Inferior parietal cortex (tissue), 1 donor: ENCODE measurements at regions not wholly inside any gene's neighbourhood (a gene's known extent, or its start where the extent isn't known, plus 50 kb on each side); places are given as distances from the start of the nearest gene placed in this dataset.

ENCODE experiments used
- DNase-seq: peaks from one replicate; pipeline ENCODE4 v3.0.0-alpha.2; 2016; ENCODE audit errors: extremely low spot score

DNA sequence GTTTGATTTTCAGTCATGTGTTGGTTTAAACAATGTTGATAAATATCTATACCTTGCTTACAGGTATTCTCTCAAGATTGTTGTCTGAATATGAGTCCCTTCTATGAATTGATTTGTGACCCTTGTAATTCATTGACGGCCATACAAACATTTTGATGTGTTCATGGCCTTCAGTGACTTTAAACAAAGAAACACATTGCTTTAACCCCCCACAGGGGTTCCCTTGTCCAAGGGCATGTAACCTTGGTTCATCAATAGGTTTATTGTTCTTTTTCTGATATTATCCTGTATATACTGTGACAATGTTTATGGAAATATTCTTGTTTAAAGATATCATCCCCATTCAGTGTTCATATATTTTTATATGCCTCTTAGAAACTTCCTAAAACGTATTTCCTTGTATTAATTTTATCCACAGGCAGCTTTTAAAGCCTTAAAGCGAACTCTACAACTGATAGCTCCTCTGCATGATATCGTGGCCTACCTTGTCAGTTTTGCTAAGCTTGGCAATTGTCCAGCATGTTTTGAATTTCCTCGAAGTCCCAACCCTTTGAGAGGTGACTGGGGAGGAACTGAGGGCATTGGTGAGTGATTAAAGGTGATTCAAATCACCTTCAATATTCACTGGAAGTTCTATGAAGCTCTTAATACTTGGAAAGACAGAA lies 87.0 kb downstream of the CD164 start:
- DNase-seq: no peak

DNA sequence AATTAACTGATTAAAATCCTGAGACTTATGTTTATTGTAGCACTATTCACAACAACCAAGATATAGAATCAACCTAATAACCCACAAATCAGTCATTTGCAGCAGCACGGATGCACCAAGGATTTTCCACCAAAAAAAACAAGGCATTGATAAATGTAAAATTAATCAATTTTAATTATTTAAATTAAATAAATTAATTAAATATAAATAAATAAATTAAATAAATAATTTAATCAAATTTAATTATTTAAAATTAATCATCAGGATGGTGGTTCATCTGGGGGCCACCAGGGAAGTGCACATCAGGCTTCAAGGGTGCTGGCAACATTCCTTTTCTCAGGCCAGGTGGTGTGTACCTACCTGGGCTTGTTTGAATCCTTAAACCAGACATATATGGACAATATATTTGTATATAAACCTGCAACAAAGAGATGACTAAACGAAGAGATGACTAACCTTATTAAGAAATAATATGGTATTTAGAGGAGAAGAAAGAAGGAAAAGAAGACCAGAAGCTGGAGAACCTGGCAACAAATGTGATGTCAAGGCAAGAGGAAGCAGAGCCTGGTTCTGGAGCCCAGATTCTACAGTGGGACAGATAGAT lies 89.2 kb downstream of the CD164 start:
- no peak for DNase-seq

- DNase-seq: no peak
These were observed 89.8 kb downstream of the CD164 start for GRCh38 chr6:109292420-109292819.

DNA sequence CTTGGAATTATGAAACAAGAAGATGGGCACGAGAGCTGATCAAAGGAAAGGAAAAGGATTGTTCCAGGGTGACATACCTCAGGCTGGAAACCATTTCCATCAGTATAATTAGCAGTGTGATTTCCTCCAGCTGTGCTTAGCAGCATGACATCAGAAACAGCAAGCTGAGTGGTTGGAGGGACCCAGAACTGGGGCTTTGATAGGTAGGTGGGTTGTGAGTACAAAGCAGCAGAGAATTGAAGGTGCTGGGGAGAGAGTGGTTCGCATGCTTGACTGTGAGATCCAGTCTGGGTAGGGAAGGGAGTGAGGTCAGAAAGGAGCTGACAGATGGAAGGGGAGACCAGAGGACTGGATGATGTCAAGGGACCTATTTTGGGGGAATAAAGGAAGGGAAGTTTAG lies 90.4 kb downstream of the CD164 start:
- no peak for DNase-seq

- no peak for DNase-seq
These were observed 91.9 kb downstream of the CD164 start for GRCh38 chr6:109290143-109290931.

DNA sequence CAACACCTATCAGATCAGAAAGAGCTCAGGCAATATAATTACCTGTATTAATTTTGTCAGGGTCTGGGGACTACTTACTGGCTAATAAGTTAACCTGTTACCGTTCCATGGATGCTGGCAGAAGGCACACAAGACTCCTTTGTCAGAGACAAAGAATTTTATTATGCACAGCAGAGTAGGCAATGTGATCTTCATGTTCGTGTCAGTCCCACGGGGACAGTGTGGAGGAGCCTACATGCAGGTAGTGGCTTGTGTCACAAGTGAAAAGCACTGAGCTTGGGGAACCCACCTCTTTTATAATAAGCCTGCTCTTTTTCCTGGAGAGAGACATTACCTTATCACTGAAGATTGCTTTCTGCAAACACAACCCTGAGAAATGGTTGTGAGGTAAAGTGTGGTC lies 96.9 kb downstream of the CD164 start:
- no peak for DNase-seq

DNA sequence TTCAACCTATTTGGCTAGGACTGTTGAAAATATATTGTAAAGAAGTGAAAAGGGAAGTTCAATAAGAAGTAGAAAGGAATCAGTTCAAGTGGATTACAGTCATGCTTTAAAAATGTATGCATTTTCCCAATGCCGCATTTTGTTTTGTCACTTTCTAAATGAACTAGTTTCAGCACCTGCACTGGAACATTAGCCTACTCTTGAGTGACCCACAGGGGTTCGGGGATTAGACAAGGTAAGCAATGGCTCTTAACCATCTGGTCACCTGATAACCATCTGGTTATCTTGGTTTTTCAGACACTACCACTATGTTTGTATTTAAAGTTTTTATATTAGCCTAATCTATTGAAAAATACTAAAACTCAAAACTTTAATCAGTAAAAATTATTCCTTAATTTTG lies 97.6 kb downstream of the CD164 start:
- DNase-seq: no peak

- no peak for DNase-seq
These were observed 99.5 kb downstream of the CD164 start for GRCh38 chr6:109282756-109283155.

GRCh38 chr6:109279628-109280027 lies 102.6 kb downstream of the CD164 start:
- no peak for DNase-seq

GRCh38 chr6:109271622-109272021 lies 110.6 kb downstream of the CD164 start:
- DNase-seq: no peak

DNA sequence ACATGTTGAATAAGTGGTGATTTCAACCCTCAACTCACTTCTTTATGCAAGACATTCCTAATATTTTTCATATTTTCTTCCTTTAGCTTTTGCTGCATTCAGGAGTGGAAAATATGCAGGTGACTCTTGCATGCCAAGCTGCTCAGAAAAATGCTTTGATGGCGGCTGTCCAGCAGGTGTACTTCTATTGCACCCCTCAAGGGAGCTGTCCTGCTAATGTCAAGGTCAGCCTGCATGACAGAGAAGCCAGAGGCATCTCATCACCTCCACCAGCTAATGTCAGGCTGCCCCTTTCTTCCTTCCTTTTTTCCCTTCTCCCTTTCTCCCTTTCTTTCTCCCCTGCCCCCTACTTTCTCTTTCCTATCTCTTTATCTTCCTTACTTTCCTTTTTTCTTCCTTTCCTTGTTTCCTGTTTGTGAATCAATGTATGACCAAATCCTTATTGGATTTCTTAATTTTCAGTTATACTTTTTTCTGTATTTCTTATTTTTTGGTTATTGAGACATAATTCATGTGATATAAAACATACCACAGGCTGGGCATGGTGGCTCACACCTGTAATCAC lies 112.2 kb downstream of the CD164 start:
- no peak for DNase-seq

GRCh38 chr6:109269057-109269456 lies 113.2 kb downstream of the CD164 start:
- no peak for DNase-seq

GRCh38 chr6:109265530-109265929 lies 116.7 kb downstream of the CD164 start:
- DNase-seq: no peak

DNA sequence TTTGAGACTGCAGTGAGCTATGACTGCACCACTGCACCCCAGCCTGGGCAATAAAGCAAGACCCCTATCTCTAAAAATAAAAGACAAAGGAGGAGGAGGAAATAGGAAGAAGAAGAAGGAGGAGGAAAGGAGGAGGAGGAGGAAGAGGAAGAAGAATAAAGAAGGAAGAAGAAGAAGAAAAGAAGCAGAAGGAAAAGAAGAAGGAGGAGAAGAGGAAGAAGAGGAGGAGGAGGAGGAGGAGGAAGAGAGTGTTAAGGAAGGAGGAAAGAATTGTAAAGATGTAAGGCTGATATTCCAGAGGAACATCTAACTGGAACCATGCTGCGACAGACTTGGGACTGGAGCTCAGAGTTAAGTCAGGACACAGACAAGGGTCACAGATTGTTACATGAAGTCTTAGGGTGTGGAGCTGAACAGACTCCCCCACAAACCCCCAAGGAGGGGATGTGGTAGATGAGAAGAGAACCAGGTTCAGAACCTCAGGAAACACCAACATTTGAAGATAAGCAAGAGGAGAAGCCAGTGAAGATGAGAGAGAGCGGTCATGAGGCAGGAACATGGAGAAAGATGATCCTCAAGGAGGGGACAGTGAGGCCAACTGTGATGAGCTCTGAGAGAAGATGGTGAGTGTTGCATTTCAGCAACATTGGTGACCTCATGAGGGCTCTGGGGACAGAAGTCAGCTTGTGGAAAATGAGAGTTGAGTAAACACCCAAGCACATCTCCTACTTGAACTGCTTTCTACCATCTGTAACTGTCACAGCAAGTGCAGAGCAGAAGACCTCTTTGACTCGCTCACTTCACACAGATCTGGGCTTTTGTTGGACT lies 118.2 kb downstream of the CD164 start:
- DNase-seq: no peak

GRCh38 chr6:109262261-109262660 lies 120.0 kb downstream of the CD164 start:
- no peak for DNase-seq

- DNase-seq: no peak
These were observed 120.5 kb downstream of the CD164 start for GRCh38 chr6:109261811-109262210.

GRCh38 chr6:109260701-109261100 lies 121.6 kb downstream of the CD164 start:
- DNase-seq: no peak

DNA sequence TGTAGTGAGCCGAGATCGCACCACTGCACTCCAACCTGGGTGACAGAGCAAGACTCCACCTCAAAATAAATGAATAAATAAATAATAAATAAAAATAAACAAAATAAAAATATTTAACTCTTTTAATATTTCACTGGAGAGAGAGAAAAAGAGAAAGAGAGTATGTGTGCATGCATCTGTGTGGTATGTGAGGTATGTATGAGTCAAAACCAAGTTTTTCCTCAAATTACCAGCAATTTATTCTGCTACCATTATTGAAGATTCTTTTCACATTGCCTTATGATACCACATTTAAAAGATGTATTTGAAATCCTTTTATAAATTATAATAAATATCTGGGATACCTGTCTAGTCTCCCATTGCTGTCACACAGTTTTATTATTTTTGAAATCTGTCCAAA lies 122.1 kb downstream of the CD164 start:
- no peak for DNase-seq

GRCh38 chr6:109258129-109258528 lies 124.1 kb downstream of the CD164 start:
- no peak for DNase-seq

- DNase-seq: no peak
These were observed 124.8 kb downstream of the CD164 start for GRCh38 chr6:109257494-109257893.

DNA sequence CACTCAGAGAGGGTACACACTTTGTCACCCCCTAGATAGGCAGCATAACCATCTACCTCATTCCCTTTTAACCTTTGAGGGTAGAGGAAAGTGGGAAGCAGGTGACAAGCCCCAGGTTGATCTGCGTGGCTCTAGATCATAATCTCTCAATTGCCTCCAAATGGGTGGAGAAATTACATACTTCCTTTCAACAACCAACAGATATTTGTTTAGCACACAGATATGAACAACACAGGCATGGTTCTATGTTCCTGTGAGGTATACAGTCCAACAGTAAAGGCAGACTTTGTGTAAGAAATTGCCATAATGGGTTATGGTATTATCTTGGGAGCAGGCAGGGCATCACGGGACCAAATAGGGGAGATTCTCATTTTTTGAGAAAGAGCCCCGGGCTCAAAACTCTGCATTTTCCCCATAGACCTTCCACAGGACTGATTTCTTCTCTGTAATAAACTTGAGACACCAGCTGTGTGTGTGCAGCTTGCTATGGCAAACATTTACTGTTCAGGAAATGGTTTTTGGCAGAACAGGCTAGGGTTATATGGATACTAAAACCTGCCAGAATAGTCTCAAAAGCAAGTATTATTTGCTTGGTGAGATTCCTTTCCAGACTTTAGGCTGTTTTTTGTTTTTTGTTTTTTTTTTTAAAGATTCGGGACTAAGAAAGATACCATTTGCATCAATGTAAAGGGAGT lies 126.2 kb downstream of the CD164 start:
- no peak for DNase-seq
